ENCODE measurements at regions not wholly inside any gene's neighbourhood (a gene's known extent, or its start where the extent isn't known, plus 50 kb on each side); places are given as distances from the start of the nearest gene placed in this dataset.
A peak's percentile ranks its signal among the peaks of the same experiment; 100 is the strongest.
"Not testable (repeated sequence)": the region's sequence is repeated elsewhere in the genome, so short reads cannot be mapped to it uniquely, and the experiment has no call there.

- ATAC-seq (no peak), DNase-seq (no peak)
- Histone ChIP-seq H3K27me3 (no peaks in the 10 kb centered on the region), H3K4me3 (no peak overlapping the region), H3K27ac (no peak overlapping the region), H3K9me3 (no peaks in the 10 kb centered on the region), H3K36me3 (no peaks in the 10 kb centered on the region), H3K4me1 (no peaks in the 10 kb centered on the region)
- TF ChIP-seq POLR2A (IDR thresholded peaks at IDR 0.05): no peak
- TF ChIP-seq CTCF (IDR thresholded peaks at IDR 0.05): no peak
- intact Hi-C loops (cut with DNase I): no loop called here
- WGBS (ENCODE audit: insufficient coverage, low coverage, low lambda C conversion rate, missing lambda C conversion rate): 39% methylated on average over 1 of the region's 1 CpG
Observed at GRCh38 chr15:25993506-25993905, 130.4 kb upstream of the ATP10A start.

- H3K27ac ChIP-seq: no peak overlapping the region
- ATAC-seq (no peak), DNase-seq (no peak)
- no peaks in the 10 kb centered on the region for H3K4me1 ChIP-seq
- H3K27me3 ChIP-seq: no peaks in the 10 kb centered on the region
- intact Hi-C loops (cut with DNase I): no loop called here
- no peaks in the 10 kb centered on the region for H3K36me3 ChIP-seq
- WGBS (ENCODE audit: insufficient coverage, low coverage, low lambda C conversion rate, missing lambda C conversion rate): 62% methylated on average over 14 of the region's 15 CpGs
- no peak for TF ChIP-seq POLR2A (IDR thresholded peaks at IDR 0.05)
- no peak for TF ChIP-seq CTCF (IDR thresholded peaks at IDR 0.05)
- H3K4me3 ChIP-seq: no peak overlapping the region
- H3K9me3 ChIP-seq: no peaks in the 10 kb centered on the region
Observed at GRCh38 chr15:25990220-25990619, 127.1 kb upstream of the ATP10A start.

- Histone ChIP-seq H3K36me3 (no peaks in the 10 kb centered on the region), H3K27me3 (no peaks in the 10 kb centered on the region), H3K27ac (no peak overlapping the region), H3K9me3 (no peaks in the 10 kb centered on the region), H3K4me1 (no peaks in the 10 kb centered on the region), H3K4me3 (no peak overlapping the region)
- 91% methylated on average over 15 of the region's 25 CpGs for WGBS (ENCODE audit: insufficient coverage, low coverage, low lambda C conversion rate, missing lambda C conversion rate)
- intact Hi-C loops (cut with DNase I): no loop called here
- DNase-seq (no peak), ATAC-seq (peak in 1 of 4 donors; percentile 24)
- TF ChIP-seq CTCF (IDR thresholded peaks at IDR 0.05): no peak
- no peak for TF ChIP-seq POLR2A (IDR thresholded peaks at IDR 0.05)
Observed at GRCh38 chr15:25989327-25989726, 126.2 kb upstream of the ATP10A start.

GRCh38 chr15:25988716-25989115 lies 125.6 kb upstream of the ATP10A start:
- H3K4me1 ChIP-seq; ATAC-seq; H3K4me3 ChIP-seq; DNase-seq; intact Hi-C loops (cut with DNase I); H3K27ac ChIP-seq; H3K9me3 ChIP-seq; H3K27me3 ChIP-seq; H3K36me3 ChIP-seq: not testable (repeated sequence)
- WGBS (ENCODE audit: insufficient coverage, low coverage, low lambda C conversion rate, missing lambda C conversion rate): 61% methylated on average over 2 of the region's 9 CpGs

GRCh38 chr15:25987638-25988037 lies 124.5 kb upstream of the ATP10A start:
- no peak overlapping the region for H3K27ac ChIP-seq
- H3K36me3 ChIP-seq: no peaks in the 10 kb centered on the region
- TF ChIP-seq POLR2A (IDR thresholded peaks at IDR 0.05) (no peak), CTCF (IDR thresholded peaks at IDR 0.05) (no peak)
- WGBS (ENCODE audit: insufficient coverage, low coverage, low lambda C conversion rate, missing lambda C conversion rate): 29% methylated on average over 3 of the region's 4 CpGs
- no peak for ATAC-seq
- H3K4me1 ChIP-seq: no peaks in the 10 kb centered on the region
- H3K27me3 ChIP-seq: no peaks in the 10 kb centered on the region
- no peak for DNase-seq
- intact Hi-C loops (cut with DNase I): no loop called here
- H3K4me3 ChIP-seq: no peak overlapping the region
- H3K9me3 ChIP-seq: no peaks in the 10 kb centered on the region
